ENCODE measurements at regions not wholly inside any gene's neighbourhood (a gene's known extent, or its start where the extent isn't known, plus 50 kb on each side); places are given as distances from the start of the nearest gene placed in this dataset.

DNA sequence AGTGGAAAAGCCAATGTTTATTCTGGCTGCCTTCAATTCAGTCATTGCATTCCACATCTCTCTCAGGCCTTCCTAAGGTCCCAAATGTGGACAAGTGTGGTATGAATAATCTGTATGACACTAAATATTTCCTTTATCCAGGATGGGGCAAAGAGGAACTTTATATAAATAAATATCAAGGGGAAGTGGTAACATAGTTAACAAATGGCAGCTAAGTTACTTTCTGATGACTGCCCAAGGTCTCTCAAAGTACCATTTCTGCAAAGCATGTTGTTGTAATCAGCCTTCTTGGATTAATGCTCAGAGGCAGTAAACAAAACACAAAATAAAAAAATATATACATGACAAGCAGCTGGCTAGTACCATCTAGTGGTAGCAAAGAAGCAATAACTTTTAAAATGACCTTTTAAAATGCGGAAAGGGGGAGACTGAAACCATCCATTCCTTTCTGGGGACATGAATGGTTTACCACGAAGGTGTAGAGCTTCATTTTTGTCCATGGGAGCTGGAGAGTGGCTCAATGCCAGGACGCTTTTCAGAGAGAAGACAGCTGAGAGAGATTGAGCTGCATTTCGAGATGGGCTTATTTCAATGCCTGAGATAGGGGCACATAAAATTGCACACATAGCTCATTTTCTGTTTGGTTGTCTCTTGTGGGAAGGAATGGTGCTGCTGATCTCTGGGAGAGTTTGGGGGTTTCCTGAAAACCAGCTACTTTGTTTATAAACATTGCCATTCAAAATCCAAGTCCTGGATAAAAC lies 259.2 kb downstream of the RFC3 start:
- no peaks in the 10 kb centered on the region for H3K27me3 Mint-ChIP-seq
- DNase-seq = no peak
- H3K27ac Mint-ChIP-seq = no peak overlapping the region
- no peaks in the 10 kb centered on the region for H3K4me1 Mint-ChIP-seq
- no peak overlapping the region for H3K4me3 Mint-ChIP-seq
- H3K9me3 Mint-ChIP-seq = peaks cover 5 to 8% of the 10 kb centered on the region in 2 donors
- ATAC-seq = no peak

DNA sequence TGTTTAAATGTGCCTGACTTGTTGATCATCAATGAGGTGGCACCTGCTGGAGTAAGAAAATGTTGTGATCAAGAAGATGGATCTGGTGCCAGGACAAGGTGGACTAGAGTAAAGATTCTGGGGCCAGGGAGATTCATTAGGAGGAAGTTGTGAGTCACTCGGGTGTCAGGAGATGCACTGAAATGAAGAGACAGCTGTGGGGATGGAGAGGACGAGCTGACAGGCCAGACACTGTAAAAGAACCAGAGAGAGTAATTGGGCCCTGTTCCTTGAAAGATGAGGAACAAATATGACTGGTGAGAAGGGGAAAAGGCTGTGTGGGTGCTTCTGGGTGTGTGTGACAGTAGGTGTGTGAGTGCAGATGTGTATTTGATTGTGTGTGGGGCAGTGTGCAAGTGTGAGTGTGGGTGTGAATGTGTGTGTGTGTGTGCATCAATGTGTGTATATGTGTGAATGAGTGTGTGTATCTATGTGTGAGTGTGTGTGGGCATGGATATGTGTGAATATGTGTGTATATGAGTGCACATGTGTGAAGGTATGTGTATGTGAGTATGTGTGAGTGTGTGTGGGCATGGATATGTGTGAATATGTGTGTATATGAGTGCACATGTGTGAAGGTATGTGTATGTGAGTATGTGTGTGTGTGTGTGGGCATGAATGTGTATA lies 260.5 kb downstream of the RFC3 start:
- no peak overlapping the region for H3K27ac Mint-ChIP-seq
- H3K27me3 Mint-ChIP-seq = no peaks in the 10 kb centered on the region
- no peaks in the 10 kb centered on the region for H3K4me1 Mint-ChIP-seq
- DNase-seq (no peak), ATAC-seq (no peak)
- no peak overlapping the region for H3K4me3 Mint-ChIP-seq
- H3K9me3 Mint-ChIP-seq = peaks cover 0 to 8% of the 10 kb centered on the region in 2 donors

DNA sequence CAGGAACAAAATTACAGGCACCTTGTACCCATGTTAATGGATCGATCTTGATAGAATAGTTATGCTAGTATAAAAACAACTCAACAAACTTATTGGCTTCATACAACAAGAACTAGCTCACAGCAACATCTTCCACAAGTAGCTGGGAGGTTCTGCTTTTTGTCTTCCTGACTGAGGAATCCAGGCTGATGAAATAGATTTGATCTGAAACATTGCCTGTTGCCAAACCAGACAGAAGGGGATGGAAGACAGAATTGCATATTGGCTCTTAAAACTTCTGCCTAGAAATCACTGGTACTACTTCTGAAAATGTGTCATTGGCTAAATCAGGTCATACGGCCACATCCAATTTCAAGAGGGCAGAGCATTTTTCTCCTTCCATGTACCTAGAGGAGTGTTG lies 267.3 kb downstream of the RFC3 start:
- no peaks in the 10 kb centered on the region for H3K27me3 Mint-ChIP-seq
- DNase-seq (no peak), ATAC-seq (no peak)
- H3K9me3 Mint-ChIP-seq = peaks cover 0 to 23% of the 10 kb centered on the region in 2 donors
- H3K27ac Mint-ChIP-seq = no peak overlapping the region
- H3K4me3 Mint-ChIP-seq = no peak overlapping the region
- no peaks in the 10 kb centered on the region for H3K4me1 Mint-ChIP-seq

DNA sequence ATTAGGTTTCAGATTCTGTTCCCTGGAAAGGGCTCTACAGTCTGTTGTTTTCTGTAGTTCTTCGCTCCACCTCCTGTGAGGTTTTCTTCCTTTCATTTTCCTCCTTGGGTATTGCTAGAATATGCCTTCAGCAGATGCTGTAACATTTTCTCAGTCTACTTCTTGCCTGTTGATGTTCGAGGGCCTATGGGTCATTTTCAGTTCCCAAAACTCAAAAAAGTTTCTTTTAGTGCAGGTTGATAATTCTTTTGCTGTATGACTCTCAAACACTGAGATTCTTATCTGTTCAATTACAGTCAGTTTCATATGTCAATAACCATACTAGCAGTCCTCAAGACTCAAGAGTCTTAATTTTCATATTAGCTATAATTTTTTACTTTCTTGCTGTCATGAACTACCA lies 268.3 kb downstream of the RFC3 start:
- H3K27me3 Mint-ChIP-seq = no peaks in the 10 kb centered on the region
- no peak overlapping the region for H3K27ac Mint-ChIP-seq
- H3K4me3 Mint-ChIP-seq = no peak overlapping the region
- H3K4me1 Mint-ChIP-seq = no peaks in the 10 kb centered on the region
- DNase-seq = no peak
- peaks cover 0 to 23% of the 10 kb centered on the region in 2 donors for H3K9me3 Mint-ChIP-seq
- ATAC-seq = no peak

DNA sequence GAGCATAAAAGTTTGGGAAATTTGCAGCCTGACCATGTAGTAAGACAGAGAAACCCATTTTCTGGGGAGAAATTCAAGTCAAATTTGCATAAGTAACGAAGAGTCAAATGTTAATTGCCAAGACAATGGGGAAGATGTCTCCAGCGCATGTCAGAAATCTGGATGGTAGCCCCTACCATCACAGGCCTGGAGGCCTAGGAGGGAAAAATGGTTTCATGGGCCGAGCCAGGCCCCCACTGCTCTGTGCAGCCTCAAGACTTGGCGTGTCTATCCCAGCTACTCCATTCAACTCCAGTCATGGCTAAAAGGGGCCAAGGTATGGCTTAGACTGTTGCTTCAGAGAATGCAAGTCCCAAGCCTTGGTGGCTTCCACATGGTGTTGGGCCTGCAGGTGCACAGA lies 269.8 kb downstream of the RFC3 start:
- H3K4me1 Mint-ChIP-seq = no peaks in the 10 kb centered on the region
- no peak overlapping the region for H3K4me3 Mint-ChIP-seq
- DNase-seq = no peak
- ATAC-seq = no peak
- peaks cover 8% of the 10 kb centered on the region for H3K27me3 Mint-ChIP-seq
- no peak overlapping the region for H3K27ac Mint-ChIP-seq
- peaks cover 0 to 23% of the 10 kb centered on the region in 2 donors for H3K9me3 Mint-ChIP-seq

DNA sequence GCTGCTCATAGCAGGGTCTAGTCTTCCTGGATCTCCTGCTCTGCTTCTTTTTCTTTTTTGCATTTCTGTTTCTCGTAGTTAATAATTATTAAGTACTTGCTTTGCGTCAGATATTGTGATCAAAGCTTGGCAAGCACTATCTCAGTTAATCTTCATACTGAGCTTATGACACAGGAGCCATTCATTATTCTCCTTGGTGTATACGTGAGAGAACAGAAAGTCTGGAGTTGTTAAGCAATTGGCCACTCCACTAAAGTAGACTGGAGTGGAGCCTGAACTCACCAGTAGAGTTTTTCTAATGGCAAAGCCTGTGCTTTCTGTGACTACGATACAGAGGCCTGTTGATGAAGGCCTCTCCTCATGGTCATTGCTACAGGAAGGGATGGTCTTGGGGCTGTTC lies 285.9 kb downstream of the RFC3 start:
- Mint-ChIP-seq H3K27ac (no peak overlapping the region), H3K4me3 (no peak overlapping the region), H3K27me3 (no peaks in the 10 kb centered on the region), H3K4me1 (no peaks in the 10 kb centered on the region), H3K9me3 (peaks cover 6 to 7% of the 10 kb centered on the region in 2 donors)
- no peak for ATAC-seq
- no peak for DNase-seq

DNA sequence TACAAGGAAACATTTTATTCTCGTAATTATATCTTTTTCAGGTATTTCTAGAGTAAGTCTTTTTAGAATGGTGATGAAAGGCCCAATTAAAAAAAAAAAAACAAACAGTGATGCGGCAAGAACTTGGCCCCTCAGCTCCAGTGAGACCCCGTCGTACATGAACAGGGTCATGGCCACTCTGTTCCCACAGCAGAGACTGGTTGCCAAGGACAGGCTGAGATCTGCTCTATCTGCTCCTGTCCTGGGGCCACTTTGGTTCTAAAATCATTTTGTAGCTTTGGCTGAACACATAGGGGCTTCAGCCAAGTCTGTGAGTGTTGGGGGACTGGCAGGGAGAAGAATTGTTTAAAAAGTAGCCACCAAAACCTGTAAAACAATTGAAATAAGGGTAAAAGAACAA lies 286.9 kb downstream of the RFC3 start:
- DNase-seq = no peak
- H3K4me1 Mint-ChIP-seq = no peaks in the 10 kb centered on the region
- H3K27me3 Mint-ChIP-seq = no peaks in the 10 kb centered on the region
- H3K27ac Mint-ChIP-seq = no peak overlapping the region
- no peak overlapping the region for H3K4me3 Mint-ChIP-seq
- peaks cover 6 to 12% of the 10 kb centered on the region in 2 donors for H3K9me3 Mint-ChIP-seq
- no peak for ATAC-seq

DNA sequence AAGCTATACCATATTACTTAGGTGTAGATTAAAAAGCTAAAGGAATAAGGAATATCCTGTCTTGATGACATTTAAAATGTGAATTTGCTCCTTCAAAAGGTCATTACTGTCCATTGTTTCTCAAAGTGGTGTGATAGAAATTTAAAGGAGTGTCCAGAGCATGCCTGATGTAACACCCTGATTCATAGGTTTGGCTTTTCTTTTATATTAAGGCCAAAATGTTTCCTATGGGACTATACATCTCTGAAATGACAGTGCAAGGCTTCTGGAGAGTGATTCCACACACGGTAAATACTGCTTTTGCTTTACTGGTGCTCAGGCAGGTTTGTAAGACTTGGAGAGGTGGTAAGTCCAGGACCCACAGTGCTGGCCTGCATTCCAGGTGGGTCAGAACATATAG lies 289.9 kb downstream of the RFC3 start:
- ATAC-seq = no peak
- Mint-ChIP-seq H3K4me3 (no peak overlapping the region), H3K9me3 (peaks cover 0 to 16% of the 10 kb centered on the region in 2 donors), H3K27me3 (peaks cover 4% of the 10 kb centered on the region), H3K27ac (no peak overlapping the region), H3K4me1 (no peaks in the 10 kb centered on the region)
- DNase-seq = no peak

DNA sequence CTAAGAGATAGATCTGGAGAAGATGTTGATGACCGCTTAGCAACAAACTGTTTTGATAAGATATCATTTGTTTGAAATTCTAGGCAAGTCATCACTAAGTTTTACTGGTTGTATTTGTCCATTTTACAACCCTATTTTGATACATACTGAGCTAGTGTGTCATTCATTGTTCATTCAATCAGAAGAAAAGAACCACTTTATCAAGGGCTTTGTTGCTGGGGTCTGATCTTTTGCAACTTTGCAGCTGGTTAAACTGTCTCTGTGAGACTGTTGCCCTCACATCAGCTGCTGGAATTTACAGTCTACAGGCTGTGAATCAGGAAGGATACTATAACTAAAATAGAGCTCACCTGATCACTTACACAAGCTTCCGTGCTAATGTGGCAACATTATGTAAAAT lies 290.5 kb downstream of the RFC3 start:
- no peak for DNase-seq
- peaks cover 0 to 19% of the 10 kb centered on the region in 2 donors for H3K9me3 Mint-ChIP-seq
- H3K27ac Mint-ChIP-seq = no peak overlapping the region
- ATAC-seq = no peak
- no peak overlapping the region for H3K4me3 Mint-ChIP-seq
- peaks cover 9% of the 10 kb centered on the region for H3K27me3 Mint-ChIP-seq
- H3K4me1 Mint-ChIP-seq = no peaks in the 10 kb centered on the region

DNA sequence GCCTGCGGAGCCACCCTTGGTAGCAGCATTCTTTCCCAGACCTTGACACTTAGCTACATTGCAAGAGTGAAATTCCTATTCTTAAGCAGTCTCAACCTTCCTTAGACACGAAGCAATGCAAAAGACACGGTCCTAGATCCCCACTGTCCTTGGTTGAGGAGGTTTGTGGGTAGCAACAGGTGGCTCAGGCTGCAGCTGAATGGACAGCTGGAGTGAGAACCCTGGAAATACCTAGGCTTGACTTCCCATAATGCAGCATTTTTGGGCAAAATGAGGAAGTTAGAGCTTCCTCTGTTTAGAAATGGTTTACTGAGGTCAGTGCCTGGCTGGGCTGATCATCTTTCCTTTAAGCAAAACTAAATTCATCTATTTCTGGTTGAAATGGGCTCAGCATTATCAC lies 296.6 kb downstream of the RFC3 start:
- H3K4me1 Mint-ChIP-seq = no peaks in the 10 kb centered on the region
- H3K4me3 Mint-ChIP-seq = no peak overlapping the region
- no peak for ATAC-seq
- no peak for DNase-seq
- peaks cover 9% of the 10 kb centered on the region for H3K27me3 Mint-ChIP-seq
- no peak overlapping the region for H3K27ac Mint-ChIP-seq
- peaks cover 6 to 14% of the 10 kb centered on the region in 2 donors for H3K9me3 Mint-ChIP-seq

DNA sequence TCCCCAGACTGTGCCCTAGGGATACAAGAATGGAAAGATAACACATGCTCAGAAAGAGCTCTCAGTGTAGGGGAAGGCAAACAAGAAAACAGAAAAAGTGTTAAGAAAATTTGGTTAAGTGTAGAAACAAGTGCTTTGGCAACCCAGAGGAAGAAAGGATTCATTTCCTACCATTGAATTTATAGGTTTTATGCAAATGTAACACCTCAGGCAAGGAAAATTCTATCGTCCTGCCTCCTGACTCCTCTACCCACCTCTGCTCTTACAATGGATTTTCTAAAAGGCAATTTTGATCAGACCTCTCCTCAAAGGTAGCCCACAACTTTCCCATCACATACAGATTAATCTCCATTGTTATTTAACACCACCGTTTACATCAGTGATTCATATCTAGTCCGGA lies 298.7 kb downstream of the RFC3 start:
- Mint-ChIP-seq H3K27ac (no peak overlapping the region), H3K4me1 (no peaks in the 10 kb centered on the region), H3K27me3 (peaks cover 9% of the 10 kb centered on the region), H3K4me3 (no peak overlapping the region), H3K9me3 (peaks cover 14 to 15% of the 10 kb centered on the region in 2 donors)
- DNase-seq (no peak), ATAC-seq (no peak)

DNA sequence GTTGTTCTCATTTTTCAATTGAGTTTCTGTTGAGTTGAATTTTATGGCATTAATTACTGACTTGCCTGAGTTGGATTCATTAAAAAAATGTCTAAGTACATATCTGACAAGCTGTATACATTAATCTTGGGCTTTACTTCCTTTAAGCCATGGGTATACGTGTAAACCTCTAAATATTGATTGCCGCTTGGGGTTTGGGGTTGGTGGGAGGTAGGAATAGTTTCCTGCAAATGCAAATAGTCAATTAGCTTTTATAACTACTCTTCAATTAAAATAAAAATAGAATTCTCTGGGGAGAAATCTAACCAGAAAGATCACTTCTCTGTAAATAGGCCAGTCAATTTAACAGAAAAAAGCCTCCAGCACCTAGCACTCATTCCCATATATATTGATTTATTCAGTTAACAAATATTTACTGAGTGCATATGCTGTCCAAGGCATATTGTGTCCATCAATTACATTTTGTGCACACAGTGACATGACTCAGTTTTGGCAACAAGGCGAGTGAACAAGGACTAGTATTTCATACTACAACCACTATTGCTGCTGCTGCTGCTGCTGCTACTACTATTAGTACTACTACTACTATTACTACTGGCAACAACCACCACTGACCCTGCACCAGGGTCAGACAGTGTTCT lies 306.8 kb downstream of the RFC3 start:
- peaks cover 0 to 9% of the 10 kb centered on the region in 2 donors for H3K9me3 Mint-ChIP-seq
- no peak overlapping the region for H3K27ac Mint-ChIP-seq
- no peaks in the 10 kb centered on the region for H3K27me3 Mint-ChIP-seq
- no peak for ATAC-seq
- no peak for DNase-seq
- H3K4me3 Mint-ChIP-seq = no peak overlapping the region
- no peaks in the 10 kb centered on the region for H3K4me1 Mint-ChIP-seq

DNA sequence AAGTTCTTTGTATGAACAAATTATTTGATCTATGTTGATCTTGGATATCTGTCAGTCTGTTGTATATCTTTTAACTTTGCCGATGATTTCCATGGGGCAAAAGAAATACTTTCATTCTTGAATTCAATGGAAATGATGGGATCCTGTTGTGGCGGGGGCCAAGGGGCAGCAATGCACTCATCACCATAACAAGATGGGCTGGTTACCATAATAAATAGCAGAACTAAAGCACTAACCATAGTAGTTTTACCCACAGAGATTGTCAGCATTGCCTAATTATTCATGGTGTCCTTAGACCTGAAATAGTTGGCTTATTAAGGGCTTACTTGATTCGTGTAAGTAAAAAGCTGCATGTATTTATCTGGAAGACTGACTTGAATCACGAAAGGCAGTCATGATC lies 309.6 kb downstream of the RFC3 start:
- no peak for DNase-seq
- H3K4me3 Mint-ChIP-seq = no peak overlapping the region
- no peaks in the 10 kb centered on the region for H3K9me3 Mint-ChIP-seq
- H3K27me3 Mint-ChIP-seq = no peaks in the 10 kb centered on the region
- H3K27ac Mint-ChIP-seq = no peak overlapping the region
- H3K4me1 Mint-ChIP-seq = no peaks in the 10 kb centered on the region
- no peak for ATAC-seq

DNA sequence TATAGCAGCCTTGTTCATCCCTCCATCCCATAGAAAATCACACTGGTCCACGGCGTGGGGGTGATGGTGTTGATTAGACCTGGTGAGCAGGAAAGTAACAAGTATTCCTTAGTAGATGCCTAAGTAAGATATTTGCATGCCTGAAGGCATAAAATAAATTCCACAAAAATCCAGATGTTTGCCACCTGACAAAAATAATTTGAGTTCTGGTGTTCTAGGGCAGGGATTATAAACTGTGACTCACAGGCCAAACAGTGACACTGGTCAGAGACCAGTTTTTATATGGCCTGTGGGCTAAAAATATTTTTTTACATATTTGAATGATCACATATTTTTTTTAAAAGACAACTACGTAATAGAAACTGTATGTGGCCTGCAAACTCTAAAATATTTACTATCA lies 310.7 kb downstream of the RFC3 start:
- Mint-ChIP-seq H3K4me1 (no peaks in the 10 kb centered on the region), H3K27me3 (no peaks in the 10 kb centered on the region), H3K4me3 (no peak overlapping the region), H3K27ac (no peak overlapping the region), H3K9me3 (no peaks in the 10 kb centered on the region)
- DNase-seq (no peak), ATAC-seq (no peak)

DNA sequence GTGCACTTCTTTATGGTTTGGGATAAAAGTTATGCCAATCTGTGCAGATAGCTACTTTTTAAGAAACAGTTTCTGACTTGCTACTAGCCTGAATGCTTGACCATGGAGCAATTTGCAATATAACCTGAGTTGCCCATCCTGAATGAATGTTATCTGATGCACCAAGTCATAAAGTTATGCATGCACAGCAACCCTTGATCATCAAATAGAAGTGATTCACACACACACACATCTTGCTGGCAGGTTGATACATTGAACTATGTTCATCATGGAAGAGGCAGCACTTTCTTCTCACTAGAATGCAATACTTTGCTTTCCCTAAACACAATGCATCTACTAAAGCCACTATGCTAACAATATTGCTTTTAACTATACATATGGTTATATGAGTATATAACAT lies 311.5 kb downstream of the RFC3 start:
- no peaks in the 10 kb centered on the region for H3K9me3 Mint-ChIP-seq
- ATAC-seq = no peak

DNA sequence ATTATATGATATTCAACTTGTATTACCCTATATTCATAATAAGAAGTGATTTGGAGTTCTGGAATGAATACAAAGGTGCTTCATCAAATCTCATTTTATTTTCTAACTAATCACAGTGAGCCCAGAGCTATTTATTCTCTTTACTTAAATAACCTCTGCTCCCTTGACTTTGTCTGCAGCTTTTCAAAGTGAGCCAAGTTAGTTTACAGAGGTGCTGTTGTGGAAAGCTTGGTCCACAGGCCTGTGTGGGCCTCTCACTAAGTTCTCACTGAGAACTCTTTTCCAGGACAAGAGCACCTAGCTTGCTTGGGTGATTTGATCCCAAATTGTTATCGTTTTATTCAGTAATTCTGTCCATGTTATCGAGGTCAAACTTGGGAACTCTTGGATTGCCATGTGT lies 319.3 kb downstream of the RFC3 start:
- ATAC-seq = no peak

More for the DNA sequence above, 311.5 kb downstream of the RFC3 start:
- DNase-seq = no peak
- no peak overlapping the region for H3K27ac Mint-ChIP-seq
- H3K27me3 Mint-ChIP-seq = no peaks in the 10 kb centered on the region
- no peaks in the 10 kb centered on the region for H3K4me1 Mint-ChIP-seq
- no peak overlapping the region for H3K4me3 Mint-ChIP-seq

More for the DNA sequence above, 319.3 kb downstream of the RFC3 start:
- Mint-ChIP-seq H3K4me3 (no peak overlapping the region), H3K27ac (no peak overlapping the region), H3K27me3 (no peaks in the 10 kb centered on the region), H3K4me1 (no peaks in the 10 kb centered on the region), H3K9me3 (peaks cover 0 to 4% of the 10 kb centered on the region in 2 donors)
- DNase-seq = no peak

Measured in stimulated activated naive CD8-positive, alpha-beta T cell treated with anti-CD3 and anti-CD28 coated beads, Interleukin-15, amount 100 ng/mL, for 72 hours (primary cell).